Endothelial cell (in vitro differentiated cells): ENCODE measurements at regions not wholly inside any gene's neighbourhood (a gene's known extent, or its start where the extent isn't known, plus 50 kb on each side); places are given as distances from the start of the nearest gene placed in this dataset.

ENCODE experiments used
- DNase-seq: peaks from one replicate; pipeline ENCODE4 v3.0.0; 2021; ENCODE audit warnings: low spot score
- H3K27ac Mint-ChIP-seq: one replicate; pipeline ENCODE4 v1.8.0; 2021; ENCODE audit warnings: mixed read lengths, inconsistent platforms; ENCODE audit not compliant: unreplicated experiment
- H3K27me3 Mint-ChIP-seq: one replicate; pipeline ENCODE4 v1.8.0; 2021; ENCODE audit warnings: mild to moderate bottlenecking, moderate library complexity, mixed read lengths, inconsistent platforms; ENCODE audit not compliant: unreplicated experiment
- H3K36me3 Mint-ChIP-seq: one replicate; pipeline ENCODE4 v1.8.0; 2021; ENCODE audit warnings: mild to moderate bottlenecking, low read depth, mixed read lengths, inconsistent platforms; ENCODE audit not compliant: unreplicated experiment
- H3K4me1 Mint-ChIP-seq: one replicate; pipeline ENCODE4 v1.8.0; 2021; ENCODE audit warnings: mild to moderate bottlenecking, mixed read lengths, inconsistent platforms; ENCODE audit not compliant: unreplicated experiment
- H3K4me3 Mint-ChIP-seq: one replicate; pipeline ENCODE4 v1.8.0; 2021; ENCODE audit warnings: mild to moderate bottlenecking, mixed read lengths, inconsistent platforms; ENCODE audit not compliant: unreplicated experiment
- H3K9me3 Mint-ChIP-seq: one replicate; pipeline ENCODE4 v1.8.0; 2021; ENCODE audit warnings: mixed read lengths, inconsistent platforms; ENCODE audit not compliant: unreplicated experiment
- TF ChIP-seq, protein P1 (sequence below): fragments of 200-600 bp; sonication (generic); IDR thresholded peaks from one replicate; pipeline ENCODE4 v1.5.0; 2021; ENCODE audit warnings: antibody characterized with exemption; ENCODE audit not compliant: unreplicated experiment

DNA sequence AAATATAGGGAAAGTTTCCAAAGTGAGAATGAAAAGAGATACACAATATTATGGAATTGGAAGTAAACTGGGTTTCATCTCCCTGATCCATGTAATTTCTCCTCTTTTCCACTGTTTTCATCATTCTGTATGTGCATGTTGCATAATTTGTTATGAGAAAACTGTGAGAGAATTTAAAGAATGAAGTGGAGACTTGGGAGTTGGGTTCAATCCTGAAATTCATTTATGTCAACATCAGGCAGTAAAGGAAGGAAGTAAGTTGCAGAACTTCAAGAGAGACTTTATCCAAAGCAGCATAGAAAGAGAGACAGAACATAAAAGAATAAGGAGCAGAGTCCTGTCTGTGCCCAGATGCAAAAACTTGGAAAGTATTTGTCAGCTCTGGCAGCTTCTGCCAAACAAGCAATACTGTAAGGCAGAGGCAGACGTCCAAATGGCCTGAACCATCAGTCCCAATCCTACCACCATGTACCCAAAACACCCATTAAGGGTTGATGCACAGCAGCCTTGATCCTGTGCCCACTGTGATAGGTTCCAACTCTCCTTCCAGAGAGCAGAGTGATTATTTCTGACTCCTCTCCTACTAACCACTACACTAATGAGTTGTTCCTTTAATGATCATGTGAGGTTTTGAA lies 425.3 kb upstream of the CDH6 start:
- no peaks in the 10 kb centered on the region for H3K9me3 Mint-ChIP-seq
- H3K27ac Mint-ChIP-seq: no peak overlapping the region
- TF ChIP-seq, protein P1, sequence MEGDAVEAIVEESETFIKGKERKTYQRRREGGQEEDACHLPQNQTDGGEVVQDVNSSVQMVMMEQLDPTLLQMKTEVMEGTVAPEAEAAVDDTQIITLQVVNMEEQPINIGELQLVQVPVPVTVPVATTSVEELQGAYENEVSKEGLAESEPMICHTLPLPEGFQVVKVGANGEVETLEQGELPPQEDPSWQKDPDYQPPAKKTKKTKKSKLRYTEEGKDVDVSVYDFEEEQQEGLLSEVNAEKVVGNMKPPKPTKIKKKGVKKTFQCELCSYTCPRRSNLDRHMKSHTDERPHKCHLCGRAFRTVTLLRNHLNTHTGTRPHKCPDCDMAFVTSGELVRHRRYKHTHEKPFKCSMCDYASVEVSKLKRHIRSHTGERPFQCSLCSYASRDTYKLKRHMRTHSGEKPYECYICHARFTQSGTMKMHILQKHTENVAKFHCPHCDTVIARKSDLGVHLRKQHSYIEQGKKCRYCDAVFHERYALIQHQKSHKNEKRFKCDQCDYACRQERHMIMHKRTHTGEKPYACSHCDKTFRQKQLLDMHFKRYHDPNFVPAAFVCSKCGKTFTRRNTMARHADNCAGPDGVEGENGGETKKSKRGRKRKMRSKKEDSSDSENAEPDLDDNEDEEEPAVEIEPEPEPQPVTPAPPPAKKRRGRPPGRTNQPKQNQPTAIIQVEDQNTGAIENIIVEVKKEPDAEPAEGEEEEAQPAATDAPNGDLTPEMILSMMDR: no peak
- H3K27me3 Mint-ChIP-seq: no peaks in the 10 kb centered on the region
- no peaks in the 10 kb centered on the region for H3K36me3 Mint-ChIP-seq
- no peaks in the 10 kb centered on the region for H3K4me1 Mint-ChIP-seq
- no peak for DNase-seq
- H3K4me3 Mint-ChIP-seq: no peak overlapping the region

DNA sequence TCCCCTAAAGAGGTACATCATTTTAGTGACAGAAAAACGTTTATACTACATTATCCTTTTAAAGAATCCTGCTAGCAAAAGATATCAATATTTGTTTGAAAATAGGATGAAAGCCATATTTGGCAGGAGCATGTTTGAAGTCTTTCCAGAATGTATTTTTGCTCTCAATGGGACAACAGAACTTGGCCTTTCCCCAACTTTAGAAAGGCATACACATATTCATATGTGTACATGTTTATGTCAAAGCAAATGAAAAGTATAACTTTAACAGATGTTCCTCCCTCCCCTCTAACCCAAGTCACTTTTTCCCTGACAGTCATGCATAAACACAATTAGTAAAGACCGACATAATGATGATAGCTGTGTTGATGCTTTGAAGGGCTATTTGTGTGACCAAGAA lies 427.8 kb upstream of the CDH6 start:
- no peak for DNase-seq
- Mint-ChIP-seq H3K9me3 (no peaks in the 10 kb centered on the region), H3K27me3 (no peaks in the 10 kb centered on the region), H3K4me3 (no peak overlapping the region), H3K4me1 (no peaks in the 10 kb centered on the region), H3K36me3 (no peaks in the 10 kb centered on the region), H3K27ac (no peak overlapping the region)
- TF ChIP-seq, protein P1: no peak

DNA sequence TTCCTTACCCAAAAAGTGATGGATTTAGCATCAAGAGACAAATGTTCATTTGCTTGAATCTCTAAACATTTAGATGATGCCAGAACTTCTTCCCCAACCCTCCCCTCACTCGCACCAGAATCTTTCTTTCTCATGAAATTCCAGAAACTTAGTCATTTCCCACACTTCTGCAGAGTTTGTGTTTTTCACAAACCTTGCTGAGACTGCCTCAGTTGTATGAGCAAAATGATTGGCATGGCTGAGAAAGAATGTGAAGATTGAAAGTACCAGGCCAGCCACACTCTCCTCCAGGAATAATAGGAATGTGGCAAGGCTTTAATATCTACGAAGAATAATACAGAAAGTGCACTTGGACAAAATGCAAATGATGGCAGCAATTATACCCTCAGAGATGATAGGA lies 428.3 kb upstream of the CDH6 start:
- no peak overlapping the region for H3K4me3 Mint-ChIP-seq

DNA sequence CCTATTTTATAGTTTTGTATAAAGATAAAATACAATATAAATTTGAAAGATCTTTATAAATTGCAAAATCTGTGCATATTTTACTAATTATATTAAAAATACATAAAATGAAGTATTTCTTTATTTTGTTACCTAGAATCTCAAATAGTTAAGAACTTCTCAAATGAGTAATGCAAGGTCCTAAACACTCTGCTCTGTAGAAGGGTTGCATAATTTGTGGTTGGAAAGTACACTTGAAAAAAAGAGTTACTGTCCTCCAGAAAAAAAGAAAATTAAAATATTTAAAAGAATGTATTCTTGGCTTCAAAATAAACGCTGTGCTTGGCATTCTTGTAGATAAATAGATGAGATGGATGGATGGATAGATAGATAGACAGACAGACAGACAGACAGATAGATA lies 428.8 kb upstream of the CDH6 start:
- DNase-seq: no peak
- Mint-ChIP-seq H3K27me3 (no peaks in the 10 kb centered on the region), H3K9me3 (no peaks in the 10 kb centered on the region), H3K27ac (no peak overlapping the region), H3K4me1 (no peaks in the 10 kb centered on the region), H3K36me3 (no peaks in the 10 kb centered on the region), H3K4me3 (no peak overlapping the region)
- TF ChIP-seq, protein P1: no peak

More for the DNA sequence above, 428.3 kb upstream of the CDH6 start:
- Mint-ChIP-seq H3K9me3 (no peaks in the 10 kb centered on the region), H3K27ac (no peak overlapping the region), H3K36me3 (no peaks in the 10 kb centered on the region), H3K27me3 (no peaks in the 10 kb centered on the region), H3K4me1 (no peaks in the 10 kb centered on the region)
- TF ChIP-seq, protein P1: no peak
- DNase-seq: no peak

DNA sequence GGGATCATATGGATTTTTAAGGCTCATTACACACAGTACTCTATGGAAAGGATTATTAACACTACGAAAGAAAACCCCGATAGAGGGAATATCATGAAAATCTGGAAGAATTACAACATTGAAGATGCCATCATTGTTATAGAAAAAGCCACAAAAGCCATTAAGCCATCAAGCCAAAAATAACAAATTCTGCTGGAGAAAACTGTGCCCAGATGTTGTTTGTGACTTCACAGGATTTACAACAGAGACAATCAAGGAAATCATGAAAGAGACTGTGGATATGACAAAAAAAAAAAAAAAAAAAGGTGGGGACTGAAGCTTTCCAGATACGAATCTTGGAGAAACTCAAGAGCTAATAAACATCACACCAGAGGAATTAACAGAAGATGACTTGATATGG lies 433.8 kb upstream of the CDH6 start:
- Mint-ChIP-seq H3K4me3 (no peak overlapping the region), H3K27ac (no peak overlapping the region), H3K4me1 (no peaks in the 10 kb centered on the region), H3K27me3 (no peaks in the 10 kb centered on the region), H3K9me3 (no peaks in the 10 kb centered on the region), H3K36me3 (no peaks in the 10 kb centered on the region)
- no peak for DNase-seq
- TF ChIP-seq, protein P1: no peak
